Astrocyte of the cerebellum (primary cell): ENCODE measurements at regions not wholly inside any gene's neighbourhood (a gene's known extent, or its start where the extent isn't known, plus 50 kb on each side); places are given as distances from the start of the nearest gene placed in this dataset.

Experiments
- DNase-seq: peaks from one replicate; pipeline ENCODE4 v3.0.0-alpha.2; 2011; ENCODE audit warnings: low read depth
- H3K4me3 ChIP-seq: 2 replicates; pipeline ENCODE4 v1.5.1; 2011; ENCODE audit warnings: mild to moderate bottlenecking, low read depth, low read length, moderate library complexity
- in situ Hi-C: cut with HindIII; loops from 2 replicates; pipeline ENCODE4 v1.10.0; 2017; ENCODE audit warnings: low sequenced_read_pairs
- TF ChIP-seq, protein P1 (sequence below): IDR thresholded peaks from 2 replicates; pipeline ENCODE4 v1.5.1; 2012; ENCODE audit warnings: low read length, low read depth, moderate library complexity, mild to moderate bottlenecking; ENCODE audit errors: missing control alignments

DNA sequence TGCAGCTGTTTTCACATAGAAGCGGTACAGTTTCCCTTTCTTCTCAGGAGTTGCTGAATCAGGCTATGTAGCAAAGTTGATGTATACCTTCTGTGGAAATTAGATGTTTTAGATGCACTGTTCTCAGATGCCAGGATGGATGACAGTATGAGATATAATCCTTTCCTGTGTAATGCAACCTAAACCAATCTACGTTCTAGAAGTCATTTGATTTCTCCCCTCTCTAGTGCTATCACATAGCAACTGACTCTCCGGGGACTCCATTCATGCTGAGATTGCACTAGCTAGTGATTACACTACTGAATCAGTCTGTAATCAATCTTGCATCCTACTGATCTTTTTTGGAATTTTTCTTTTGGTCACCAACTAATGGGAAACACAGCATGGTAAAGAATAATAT is 1881.7 kb downstream of the PCDH7 start:
- DNase-seq, result no peak
- H3K4me3 ChIP-seq, result no peak overlapping the region
- TF ChIP-seq, protein P1, sequence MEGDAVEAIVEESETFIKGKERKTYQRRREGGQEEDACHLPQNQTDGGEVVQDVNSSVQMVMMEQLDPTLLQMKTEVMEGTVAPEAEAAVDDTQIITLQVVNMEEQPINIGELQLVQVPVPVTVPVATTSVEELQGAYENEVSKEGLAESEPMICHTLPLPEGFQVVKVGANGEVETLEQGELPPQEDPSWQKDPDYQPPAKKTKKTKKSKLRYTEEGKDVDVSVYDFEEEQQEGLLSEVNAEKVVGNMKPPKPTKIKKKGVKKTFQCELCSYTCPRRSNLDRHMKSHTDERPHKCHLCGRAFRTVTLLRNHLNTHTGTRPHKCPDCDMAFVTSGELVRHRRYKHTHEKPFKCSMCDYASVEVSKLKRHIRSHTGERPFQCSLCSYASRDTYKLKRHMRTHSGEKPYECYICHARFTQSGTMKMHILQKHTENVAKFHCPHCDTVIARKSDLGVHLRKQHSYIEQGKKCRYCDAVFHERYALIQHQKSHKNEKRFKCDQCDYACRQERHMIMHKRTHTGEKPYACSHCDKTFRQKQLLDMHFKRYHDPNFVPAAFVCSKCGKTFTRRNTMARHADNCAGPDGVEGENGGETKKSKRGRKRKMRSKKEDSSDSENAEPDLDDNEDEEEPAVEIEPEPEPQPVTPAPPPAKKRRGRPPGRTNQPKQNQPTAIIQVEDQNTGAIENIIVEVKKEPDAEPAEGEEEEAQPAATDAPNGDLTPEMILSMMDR, result no peak
- in situ Hi-C loops, result no loop called here

DNA sequence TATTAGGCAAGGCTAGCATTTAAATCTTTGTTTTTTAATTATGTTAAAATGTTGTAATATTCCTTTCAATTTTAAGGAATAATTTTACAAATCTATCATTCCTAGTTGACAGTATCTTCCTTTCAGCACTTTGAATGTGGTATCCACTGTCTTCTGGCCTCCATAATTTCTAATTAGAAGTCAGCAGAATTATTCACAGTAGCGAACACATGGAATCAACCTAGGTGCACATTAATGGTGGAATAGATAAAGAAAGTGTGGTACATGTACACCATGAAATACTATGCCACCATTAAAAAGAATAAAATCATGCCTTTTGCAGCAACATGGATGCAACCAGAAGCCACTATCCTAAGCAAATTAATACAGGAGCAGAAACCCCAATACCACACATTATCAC is 1887.8 kb downstream of the PCDH7 start:
- TF ChIP-seq, protein P1, result no peak
- no peak overlapping the region for H3K4me3 ChIP-seq
- no peak for DNase-seq
- in situ Hi-C loops, result no loop called here

DNA sequence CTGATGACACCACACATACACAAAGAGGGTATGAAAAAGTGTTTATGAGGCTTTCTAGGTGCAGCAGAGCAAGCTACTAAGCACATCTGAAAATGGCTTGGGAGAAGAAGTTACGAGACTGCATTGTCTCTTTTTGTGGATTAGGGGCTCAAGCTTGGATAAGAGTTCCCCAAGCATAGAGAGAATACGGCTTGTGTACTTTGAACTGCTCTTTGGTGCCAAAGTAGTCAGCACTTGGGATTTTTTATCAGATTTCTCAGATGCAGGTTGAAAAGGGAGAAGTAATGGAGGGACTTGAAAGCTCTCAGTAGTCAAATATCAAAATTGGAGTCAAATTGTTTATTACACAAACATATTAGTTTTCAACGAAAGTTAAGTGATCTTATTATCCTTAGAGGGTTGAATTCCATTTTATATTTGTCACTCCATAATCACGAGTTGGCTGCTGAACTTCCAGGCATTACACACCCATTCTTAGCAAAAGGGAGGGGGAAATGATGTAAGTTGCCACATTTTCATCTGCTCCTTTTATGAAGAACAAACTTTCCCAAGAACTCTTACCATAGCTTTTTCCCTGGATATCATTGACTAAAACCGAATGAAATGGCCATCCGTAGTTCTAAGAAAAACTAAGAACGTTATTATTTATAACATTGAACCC is 1904.9 kb downstream of the PCDH7 start:
- no peak overlapping the region for H3K4me3 ChIP-seq
- TF ChIP-seq, protein P1, result no peak
- in situ Hi-C loops, result no loop called here
- no peak for DNase-seq

DNA sequence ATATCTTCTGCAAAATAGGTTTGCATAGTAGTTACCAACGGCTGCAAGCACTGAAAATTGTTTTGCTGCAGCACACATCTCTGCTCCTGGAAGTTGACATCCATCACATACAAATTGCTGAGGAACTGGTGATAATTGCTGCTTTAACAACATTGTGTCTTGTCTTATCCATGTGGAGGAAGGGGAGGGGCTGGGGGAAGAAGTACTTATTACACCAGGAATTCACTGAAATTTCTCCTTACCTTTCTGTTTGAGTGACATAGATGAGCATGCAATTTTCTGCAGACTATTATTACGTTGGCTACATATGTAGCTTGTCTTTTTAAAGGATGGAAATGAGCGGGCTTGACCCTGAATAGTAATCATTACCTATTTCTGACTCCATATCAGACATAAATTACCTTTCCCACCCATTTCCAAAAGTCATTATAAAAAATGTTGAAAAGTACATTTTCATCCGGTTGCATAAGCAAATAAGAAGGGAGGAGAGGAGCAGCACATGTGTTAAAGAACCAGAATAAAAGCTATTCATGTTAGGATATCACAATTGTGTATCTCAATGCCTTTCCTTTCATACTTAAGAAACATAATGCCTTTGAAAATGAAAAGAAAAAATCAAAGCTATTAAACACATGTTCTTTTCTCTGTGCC is 1905.6 kb downstream of the PCDH7 start:
- TF ChIP-seq, protein P1, result no peak
- in situ Hi-C loops, result no loop called here
- no peak overlapping the region for H3K4me3 ChIP-seq
- no peak for DNase-seq

DNA sequence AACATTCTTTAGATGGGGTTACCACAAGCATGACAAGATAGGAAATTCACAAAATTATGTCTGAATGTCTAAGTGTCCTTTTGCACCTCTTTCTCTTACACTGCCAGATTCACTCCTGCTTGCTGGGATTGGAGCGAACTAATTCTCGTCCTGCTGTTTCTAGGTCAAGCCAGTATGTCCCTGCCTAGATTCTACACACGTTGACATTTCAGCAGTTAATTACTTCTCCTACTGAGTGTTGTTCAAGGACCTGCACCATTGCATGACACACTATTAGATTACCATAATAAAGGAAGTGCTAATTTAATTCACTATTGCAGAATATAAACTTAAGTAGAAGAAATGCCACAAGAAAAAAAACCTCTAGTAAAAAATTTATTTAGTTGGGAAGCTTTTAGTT is 1911.7 kb downstream of the PCDH7 start:
- in situ Hi-C loops, result no loop called here
- H3K4me3 ChIP-seq, result no peak overlapping the region
- no peak for DNase-seq
- TF ChIP-seq, protein P1, result no peak

DNA sequence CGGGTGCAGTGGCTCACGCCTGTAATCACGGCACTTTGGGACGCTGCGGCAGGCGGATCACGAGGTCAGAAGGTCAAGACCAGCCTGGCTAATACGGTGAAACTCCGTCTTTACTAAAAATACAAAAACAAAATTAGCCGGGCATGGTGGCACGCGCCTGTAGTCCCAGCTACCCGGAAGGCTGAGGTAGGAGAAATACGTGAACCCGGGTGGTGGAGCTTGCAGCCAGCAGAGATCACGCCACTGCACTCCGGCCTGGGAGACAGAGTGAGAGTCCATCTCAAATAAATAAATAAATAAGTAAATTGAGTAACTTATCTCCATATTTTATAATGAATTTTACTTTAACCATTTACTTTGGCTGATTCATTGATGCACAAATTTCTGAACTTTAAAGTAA is 1913.3 kb downstream of the PCDH7 start:
- in situ Hi-C loops, result no loop called here
- DNase-seq, result no peak
- TF ChIP-seq, protein P1, result no peak
- H3K4me3 ChIP-seq, result no peak overlapping the region

DNA sequence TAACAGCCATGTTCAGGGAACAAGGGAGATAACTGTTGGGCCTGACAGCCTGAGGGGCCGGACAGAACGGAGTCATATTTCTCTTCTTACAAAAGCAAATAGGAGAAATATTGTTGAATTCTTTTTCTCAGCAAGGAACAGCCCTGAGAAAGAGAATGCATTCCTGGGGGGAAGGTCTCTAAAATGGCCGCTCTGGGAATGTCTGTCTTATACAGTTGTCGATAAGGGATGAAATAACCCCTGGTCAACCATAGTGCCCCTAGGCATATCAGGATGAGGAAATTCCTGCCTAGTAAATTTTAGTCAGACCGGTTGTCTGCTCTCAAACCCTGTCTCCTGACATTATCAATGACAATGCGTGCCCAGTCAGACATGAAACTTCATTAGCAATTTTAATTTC is 1925.5 kb downstream of the PCDH7 start:
- in situ Hi-C loops, result no loop called here
- TF ChIP-seq, protein P1, result no peak

More for the DNA sequence above, 1925.5 kb downstream of the PCDH7 start:
- DNase-seq, result no peak
- no peak overlapping the region for H3K4me3 ChIP-seq
